Right lobe of liver (tissue), 4 donors: ENCODE measurements at regions not wholly inside any gene's neighbourhood (a gene's known extent, or its start where the extent isn't known, plus 50 kb on each side); places are given as distances from the start of the nearest gene placed in this dataset.

Experiments used
- POLR2A ChIP-seq: fragments of 450-650 bp; IDR thresholded peaks from one replicate; pipeline ENCODE4 v1.6.1; 2017; ENCODE audit warnings: antibody characterized with exemption, mild to moderate bottlenecking
- TF ChIP-seq, protein P1 (sequence below), 4 donors: fragments of 200-600 bp in 3 of 4; fragments of 450-650 bp in 1 of 4; IDR thresholded peaks; one replicate each; pipeline versions ENCODE4 v1.5.1 to v1.8.0; 2016 to 2022; ENCODE audit warnings: antibody characterized with exemption in 4 of 4, mild to moderate bottlenecking in 2 of 4
- donor health status: DM: no; HTN: no; CAD: no.
- donor health status: DM: no; HTN: no; CAD: no.
- donor health status: DM: no; HTN: yes; CAD: no.

GRCh38 chr11:36974771-36975170, 376.7 kb upstream of the RAG2 start:
- TF ChIP-seq POLR2A, result no peak
- TF ChIP-seq, protein P1, sequence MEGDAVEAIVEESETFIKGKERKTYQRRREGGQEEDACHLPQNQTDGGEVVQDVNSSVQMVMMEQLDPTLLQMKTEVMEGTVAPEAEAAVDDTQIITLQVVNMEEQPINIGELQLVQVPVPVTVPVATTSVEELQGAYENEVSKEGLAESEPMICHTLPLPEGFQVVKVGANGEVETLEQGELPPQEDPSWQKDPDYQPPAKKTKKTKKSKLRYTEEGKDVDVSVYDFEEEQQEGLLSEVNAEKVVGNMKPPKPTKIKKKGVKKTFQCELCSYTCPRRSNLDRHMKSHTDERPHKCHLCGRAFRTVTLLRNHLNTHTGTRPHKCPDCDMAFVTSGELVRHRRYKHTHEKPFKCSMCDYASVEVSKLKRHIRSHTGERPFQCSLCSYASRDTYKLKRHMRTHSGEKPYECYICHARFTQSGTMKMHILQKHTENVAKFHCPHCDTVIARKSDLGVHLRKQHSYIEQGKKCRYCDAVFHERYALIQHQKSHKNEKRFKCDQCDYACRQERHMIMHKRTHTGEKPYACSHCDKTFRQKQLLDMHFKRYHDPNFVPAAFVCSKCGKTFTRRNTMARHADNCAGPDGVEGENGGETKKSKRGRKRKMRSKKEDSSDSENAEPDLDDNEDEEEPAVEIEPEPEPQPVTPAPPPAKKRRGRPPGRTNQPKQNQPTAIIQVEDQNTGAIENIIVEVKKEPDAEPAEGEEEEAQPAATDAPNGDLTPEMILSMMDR (IDR thresholded peaks at IDR 0.05), result no peak
